Activated naive CD4-positive, alpha-beta T cell treated with anti-CD3 and anti-CD28 coated beads, Interleukin-2, amount 50 U/mL, for 72 hours (primary cell): ENCODE measurements at regions not wholly inside any gene's neighbourhood (a gene's known extent, or its start where the extent isn't known, plus 50 kb on each side); places are given as distances from the start of the nearest gene placed in this dataset.

Experiments used
- ATAC-seq, 2 donors: fragments of 150-1000 bp; cut with Tn5 transposase; 2 replicates each; pipeline ENCODE4 v1.10.0; 2021; ENCODE audit warnings: mild to moderate bottlenecking in 2 of 2, moderate library complexity in 2 of 2
- DNase-seq, 2 donors: peaks; one replicate each; pipeline ENCODE4 v3.0.0; 2021 to 2022; ENCODE audit warnings: low spot score in 2 of 2
- H3K27ac Mint-ChIP-seq, 2 donors: one replicate each; pipeline ENCODE4 v1.8.0; 2022; ENCODE audit warnings: mild to moderate bottlenecking in 2 of 2, mixed read lengths in 2 of 2
- H3K36me3 Mint-ChIP-seq, 2 donors: one replicate each; pipeline ENCODE4 v1.8.0; 2022; ENCODE audit warnings: mixed read lengths in 2 of 2
- H3K9me3 Mint-ChIP-seq, 2 donors: one replicate each; pipeline ENCODE4 v1.8.0; 2022; ENCODE audit warnings: mixed read lengths in 2 of 2

DNA sequence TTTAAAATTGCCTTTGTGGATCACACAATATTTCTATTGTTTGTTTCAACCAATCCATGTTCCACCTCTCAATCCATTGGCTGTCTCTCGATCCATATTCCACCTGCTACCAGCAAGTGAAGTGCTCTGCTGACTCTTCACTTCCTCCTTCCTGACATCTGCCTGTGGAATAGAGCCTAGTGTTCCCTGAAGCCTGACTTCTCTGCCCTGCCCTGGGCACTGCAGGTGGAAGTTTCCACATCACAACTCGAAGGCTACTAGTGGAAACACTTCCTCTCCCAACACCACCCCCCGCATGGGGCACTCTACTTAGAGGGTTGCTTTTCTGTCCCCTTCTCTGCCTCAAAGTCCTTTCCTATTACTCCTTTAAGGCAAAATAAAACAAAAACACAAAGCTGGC, 563.8 kb upstream of the IGFBP3 start:
- Mint-ChIP-seq H3K27ac (no peak overlapping the region), H3K9me3 (peaks cover 5 to 8% of the 10 kb centered on the region in 2 donors), H3K36me3 (no peaks in the 10 kb centered on the region)
- DNase-seq (no peak), ATAC-seq (no peak)

DNA sequence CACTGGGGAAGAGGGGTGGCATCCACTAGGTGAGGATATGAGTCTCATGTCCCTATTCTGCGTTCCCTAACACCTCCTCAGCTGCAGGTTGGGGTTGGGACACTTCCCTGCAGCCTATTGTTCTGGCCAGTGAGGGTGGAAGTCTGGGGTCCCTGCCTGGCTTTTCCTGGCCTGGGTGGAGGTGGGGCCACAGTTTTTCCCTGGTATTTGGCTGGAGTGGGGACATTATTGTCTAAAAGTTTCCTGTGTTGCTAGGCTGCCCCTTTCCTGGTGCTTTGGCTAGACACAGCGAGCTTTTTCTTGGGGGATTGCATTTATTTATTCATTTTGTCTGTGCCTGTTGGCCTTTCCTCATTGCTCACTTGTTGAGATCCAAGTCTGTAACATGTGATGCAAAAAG, 559.5 kb upstream of the IGFBP3 start:
- ATAC-seq = no peak
- DNase-seq = no peak
- Mint-ChIP-seq H3K36me3 (peaks cover 0 to 4% of the 10 kb centered on the region in 2 donors), H3K9me3 (peaks cover 11 to 14% of the 10 kb centered on the region in 2 donors), H3K27ac (no peak overlapping the region)

DNA sequence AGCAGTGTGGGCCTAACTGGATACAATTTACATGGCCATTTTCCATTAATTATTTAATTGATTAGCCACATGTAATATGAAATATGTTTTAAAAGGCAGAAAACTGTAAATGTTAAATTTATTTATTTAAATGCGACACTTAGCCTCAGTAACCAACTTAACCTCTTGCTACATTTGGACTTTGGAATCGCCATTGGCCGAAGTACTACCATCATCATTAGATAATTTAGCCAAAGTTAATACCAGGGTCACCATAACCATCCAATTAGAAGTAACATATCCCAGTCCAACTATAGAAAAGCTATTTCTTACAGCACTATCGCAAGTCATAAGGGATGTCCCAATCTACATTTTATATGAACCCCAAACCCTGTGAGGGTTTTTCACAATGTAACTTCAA, 558.6 kb upstream of the IGFBP3 start:
- DNase-seq (no peak), ATAC-seq (no peak)
- peaks cover 18 to 23% of the 10 kb centered on the region in 2 donors for H3K9me3 Mint-ChIP-seq
- H3K36me3 Mint-ChIP-seq = peaks cover 0 to 13% of the 10 kb centered on the region in 2 donors
- H3K27ac Mint-ChIP-seq = no peak overlapping the region

DNA sequence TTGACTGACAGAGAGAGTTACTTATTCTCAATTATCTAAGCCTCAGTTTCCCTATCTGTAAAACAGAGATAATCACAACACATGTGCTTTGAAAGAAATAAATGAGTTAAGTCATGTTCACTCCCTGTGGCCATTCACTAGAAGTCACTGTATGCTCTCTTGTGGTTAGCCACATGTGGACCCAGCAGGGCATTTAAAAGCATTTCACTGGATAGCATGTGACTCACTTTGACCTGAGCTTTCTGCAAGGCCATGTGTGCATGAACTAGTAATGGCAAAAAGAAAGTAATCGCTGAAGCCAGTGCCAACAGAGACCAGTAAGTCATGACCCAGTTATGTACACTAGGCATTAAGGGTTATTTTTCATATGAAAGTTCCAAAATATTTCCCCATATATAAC, 557.0 kb upstream of the IGFBP3 start:
- no peak for DNase-seq
- no peak overlapping the region for H3K27ac Mint-ChIP-seq
- H3K36me3 Mint-ChIP-seq = peaks cover 0 to 14% of the 10 kb centered on the region in 2 donors
- H3K9me3 Mint-ChIP-seq = peaks cover 18% of the 10 kb centered on the region in 2 donors
- no peak for ATAC-seq

DNA sequence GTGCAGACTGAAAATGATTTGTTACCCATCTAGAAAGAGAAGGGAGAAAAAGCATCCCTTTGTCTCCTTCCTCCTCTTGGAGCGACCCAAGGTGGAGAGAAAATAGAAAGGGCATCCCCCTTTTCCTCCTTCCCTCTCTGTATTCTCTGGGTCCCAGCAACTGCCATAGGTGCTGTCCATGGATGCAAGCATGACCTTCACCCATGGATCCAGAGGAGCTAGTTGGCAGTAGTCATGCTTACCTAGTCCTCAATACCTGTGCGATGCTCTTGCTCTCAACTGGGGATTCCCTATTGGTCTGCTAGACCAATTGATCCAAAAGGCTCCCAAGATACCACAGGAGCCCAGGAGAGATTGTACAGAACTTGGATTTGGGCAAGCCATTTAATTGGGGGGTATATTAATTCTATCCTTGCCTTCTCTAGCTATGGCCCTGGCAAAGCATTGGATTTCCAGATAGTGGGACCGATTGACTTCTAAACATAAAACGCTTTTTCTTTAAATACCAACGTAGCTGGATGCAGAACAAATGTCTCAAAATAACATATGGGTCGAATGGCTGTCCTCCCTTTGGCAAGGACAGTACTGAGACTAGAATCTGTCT, 547.8 kb upstream of the IGFBP3 start:
- DNase-seq (no peak), ATAC-seq (no peak)
- peaks cover 34 to 49% of the 10 kb centered on the region in 2 donors for H3K36me3 Mint-ChIP-seq
- peaks cover 39 to 49% of the 10 kb centered on the region in 2 donors for H3K9me3 Mint-ChIP-seq
- H3K27ac Mint-ChIP-seq = no peak overlapping the region

DNA sequence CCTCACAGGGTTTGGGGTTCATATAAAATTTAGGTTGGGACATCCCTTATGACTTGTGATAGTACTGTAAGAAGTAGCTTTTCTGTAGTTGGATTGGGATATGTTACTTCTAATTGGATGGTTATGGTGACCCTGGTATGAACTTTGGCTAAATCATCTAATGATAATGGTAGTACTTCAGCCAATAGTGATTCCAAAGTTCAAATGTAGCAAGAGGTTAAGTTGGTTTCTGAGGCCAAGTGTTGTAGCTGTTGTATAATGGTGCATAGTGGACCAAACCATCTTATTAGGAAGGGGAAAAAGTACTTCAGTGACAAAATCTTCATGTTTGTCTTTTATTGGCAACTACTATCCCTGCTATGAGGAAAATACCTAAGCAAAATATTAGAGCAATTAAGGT, 542.1 kb upstream of the IGFBP3 start:
- peaks cover 30% of the 10 kb centered on the region in 2 donors for H3K9me3 Mint-ChIP-seq
- no peak for ATAC-seq
- no peak for DNase-seq
- peaks cover 13 to 21% of the 10 kb centered on the region in 2 donors for H3K36me3 Mint-ChIP-seq
- H3K27ac Mint-ChIP-seq = no peak overlapping the region

DNA sequence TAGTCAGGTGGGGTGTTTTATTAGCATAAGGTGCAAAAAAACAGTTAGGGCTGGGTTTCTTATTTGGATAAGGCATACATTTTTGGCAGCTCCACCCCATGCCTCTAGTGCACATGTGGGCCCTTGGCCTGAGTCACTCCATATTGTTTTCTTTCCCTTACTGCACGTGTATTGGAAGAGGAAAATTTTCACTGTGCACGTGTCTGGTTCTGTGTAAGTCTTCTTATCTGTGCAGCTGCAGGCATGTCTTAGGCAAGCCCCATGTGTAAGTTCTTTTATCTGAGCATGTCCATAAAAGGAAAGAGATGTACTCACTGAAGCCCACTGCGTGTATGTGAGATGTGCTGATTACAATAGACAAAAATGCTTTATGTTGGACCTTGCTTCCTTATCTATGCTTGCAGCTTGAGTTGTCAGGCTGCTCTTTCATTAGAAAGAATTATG, 540.3 kb upstream of the IGFBP3 start:
- peaks cover 15 to 18% of the 10 kb centered on the region in 2 donors for H3K9me3 Mint-ChIP-seq
- ATAC-seq = no peak

DNA sequence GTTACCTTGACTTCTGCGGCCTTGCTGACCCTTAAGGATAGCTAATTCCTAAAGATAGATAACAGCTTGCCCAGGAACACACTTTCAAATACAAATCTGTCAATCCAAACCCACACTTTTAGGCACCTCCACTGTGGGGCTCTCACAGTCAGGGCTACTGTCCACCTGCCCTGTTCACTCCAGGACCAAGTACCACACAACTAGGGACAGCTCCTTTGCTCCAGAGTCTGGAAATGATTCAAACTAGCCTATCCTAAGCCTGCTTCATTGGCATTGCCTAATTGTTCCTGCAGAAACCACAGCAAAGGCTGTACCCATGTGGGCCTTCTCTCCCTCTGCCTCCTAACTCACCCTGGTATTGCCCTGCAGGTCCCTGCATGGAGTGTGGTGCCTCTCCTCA, 538.9 kb upstream of the IGFBP3 start:
- no peak for DNase-seq
- no peak for ATAC-seq
- Mint-ChIP-seq H3K9me3 (peaks cover 16 to 22% of the 10 kb centered on the region in 2 donors), H3K36me3 (no peaks in the 10 kb centered on the region), H3K27ac (no peak overlapping the region)

More for the DNA sequence above, 540.3 kb upstream of the IGFBP3 start:
- DNase-seq = no peak
- H3K27ac Mint-ChIP-seq = no peak overlapping the region
- H3K36me3 Mint-ChIP-seq = peaks cover 0 to 5% of the 10 kb centered on the region in 2 donors

DNA sequence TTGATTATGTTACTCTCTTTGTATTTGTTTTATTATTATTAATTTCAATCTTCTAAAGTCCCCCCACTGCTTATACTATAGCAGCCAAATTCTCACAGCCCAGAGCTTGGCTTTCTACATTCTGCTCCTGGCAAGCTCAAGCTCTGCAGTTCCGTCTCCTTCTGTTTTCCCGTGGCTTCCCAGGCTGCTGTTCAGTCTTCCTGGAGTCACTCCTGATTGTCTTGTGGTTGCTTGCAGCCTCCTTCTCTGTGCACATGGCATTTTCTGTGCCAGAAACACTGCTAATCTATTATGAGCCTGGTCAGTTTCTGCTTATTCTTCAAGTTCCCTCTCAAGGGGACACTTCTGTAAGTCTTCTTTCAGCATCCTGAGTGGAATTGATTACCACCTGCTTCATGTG, 533.7 kb upstream of the IGFBP3 start:
- ATAC-seq (no peak), DNase-seq (no peak)
- no peaks in the 10 kb centered on the region for H3K36me3 Mint-ChIP-seq
- no peak overlapping the region for H3K27ac Mint-ChIP-seq
- peaks cover 14 to 18% of the 10 kb centered on the region in 2 donors for H3K9me3 Mint-ChIP-seq

DNA sequence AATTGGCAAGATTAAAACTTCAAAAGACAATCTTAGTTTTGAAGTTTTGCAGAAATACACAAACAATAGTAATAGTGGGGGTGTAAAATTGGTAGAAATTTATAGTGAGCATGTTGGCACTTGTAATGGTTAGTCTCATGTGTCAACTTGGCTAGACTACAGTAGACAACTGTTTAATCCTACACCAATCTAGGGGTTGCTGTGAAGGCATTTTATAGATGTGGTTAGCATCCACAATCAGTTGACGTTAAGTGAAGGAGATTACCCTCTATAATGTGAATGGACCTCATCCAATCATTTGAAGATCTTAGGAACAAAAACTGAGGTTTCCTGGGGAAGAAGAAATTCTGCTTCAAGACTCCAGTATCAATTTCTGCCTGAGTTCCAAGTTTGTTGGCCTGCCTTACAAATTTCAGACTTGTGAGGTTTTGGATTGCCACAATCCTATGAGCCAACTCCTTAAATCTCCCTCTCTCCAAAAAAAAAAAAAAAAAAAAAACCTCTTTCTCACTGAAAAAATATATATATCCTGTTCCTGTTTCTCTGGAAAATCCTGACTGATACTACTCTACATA, 531.6 kb upstream of the IGFBP3 start:
- H3K9me3 Mint-ChIP-seq = peaks cover 17 to 22% of the 10 kb centered on the region in 2 donors
- ATAC-seq = no peak
- H3K27ac Mint-ChIP-seq = no peak overlapping the region
- DNase-seq = no peak
- no peaks in the 10 kb centered on the region for H3K36me3 Mint-ChIP-seq

DNA sequence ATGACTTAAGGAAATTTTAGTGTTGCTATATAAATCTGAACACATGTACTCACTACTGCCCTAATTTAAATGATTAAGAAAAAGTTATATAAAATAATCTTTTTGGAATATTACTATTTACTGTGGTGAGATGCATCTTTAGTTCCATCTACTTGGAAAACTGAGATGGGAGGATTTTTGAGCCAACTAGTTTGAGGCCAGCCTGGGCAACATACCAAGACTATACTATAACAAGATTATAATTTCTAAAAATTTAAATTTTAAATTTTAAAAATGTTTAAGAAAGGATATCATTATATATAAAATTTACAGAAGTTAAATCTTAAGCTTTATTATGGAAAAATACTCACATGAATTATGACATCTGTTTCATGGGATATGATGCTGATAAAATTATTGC, 530.8 kb upstream of the IGFBP3 start:
- Mint-ChIP-seq H3K9me3 (peaks cover 17 to 20% of the 10 kb centered on the region in 2 donors), H3K27ac (no peak overlapping the region), H3K36me3 (no peaks in the 10 kb centered on the region)
- ATAC-seq (no peak), DNase-seq (no peak)

DNA sequence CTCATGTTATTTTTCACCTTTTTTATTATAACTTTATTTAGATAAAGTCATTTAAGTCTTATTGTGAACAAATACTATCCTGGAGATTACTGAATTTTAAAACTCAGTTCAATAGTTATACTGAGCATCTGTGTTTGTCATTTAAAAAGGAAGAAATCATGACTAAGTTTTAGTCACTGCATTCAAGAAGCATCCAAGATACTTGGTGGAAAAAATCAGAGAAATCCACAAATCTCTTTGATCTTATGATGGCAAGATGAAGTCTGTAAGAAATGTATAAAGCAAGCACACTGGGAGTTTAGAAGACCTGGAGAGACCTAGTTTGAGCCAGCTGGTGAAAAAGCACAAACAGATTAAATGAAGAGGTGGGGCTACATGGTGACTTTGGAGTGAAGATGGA, 529.8 kb upstream of the IGFBP3 start:
- peaks cover 23 to 25% of the 10 kb centered on the region in 2 donors for H3K9me3 Mint-ChIP-seq
- ATAC-seq (no peak), DNase-seq (no peak)
- H3K36me3 Mint-ChIP-seq = no peaks in the 10 kb centered on the region
- no peak overlapping the region for H3K27ac Mint-ChIP-seq

DNA sequence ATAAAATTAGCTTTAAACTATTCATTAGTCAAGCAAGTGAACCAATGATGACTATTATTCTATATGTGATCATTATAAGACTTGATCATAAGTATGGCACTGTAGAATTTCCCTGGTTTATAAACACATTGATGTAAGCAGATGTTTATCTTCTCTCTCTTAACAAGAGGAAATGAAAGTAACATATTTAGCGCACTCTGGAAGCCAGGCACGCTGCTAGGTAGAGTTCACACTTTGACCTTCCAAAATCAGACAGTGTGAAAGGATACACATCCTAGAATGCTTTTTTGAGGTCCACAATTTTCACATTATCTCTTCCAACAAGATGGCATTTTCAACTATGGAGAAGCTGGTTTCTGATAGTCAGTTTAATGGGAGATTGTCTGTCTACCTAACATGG, 529.4 kb upstream of the IGFBP3 start:
- H3K27ac Mint-ChIP-seq = no peak overlapping the region

DNA sequence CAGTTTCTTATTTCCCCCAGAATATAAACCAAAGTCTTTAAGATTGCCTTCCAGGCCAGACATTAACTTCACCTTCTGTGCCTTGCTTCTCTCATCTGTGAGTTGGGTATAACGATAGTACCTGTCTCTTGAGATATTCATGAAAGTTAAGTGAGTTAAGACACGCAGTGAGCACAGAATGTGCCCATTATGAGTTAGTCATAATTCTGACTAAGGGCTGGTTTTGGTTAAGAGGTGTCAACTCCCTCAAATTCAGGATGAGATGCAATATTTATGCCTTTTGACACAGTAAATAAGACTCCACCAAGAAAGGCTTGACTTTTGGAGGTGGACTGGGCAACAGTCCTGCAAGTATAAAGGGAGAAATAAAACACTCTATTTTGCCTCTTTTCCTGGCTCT, 528.7 kb upstream of the IGFBP3 start:
- Mint-ChIP-seq H3K27ac (no peak overlapping the region), H3K36me3 (no peaks in the 10 kb centered on the region), H3K9me3 (peaks cover 22 to 24% of the 10 kb centered on the region in 2 donors)
- no peak for DNase-seq
- ATAC-seq = no peak

More for the DNA sequence above, 529.4 kb upstream of the IGFBP3 start:
- peaks cover 25 to 27% of the 10 kb centered on the region in 2 donors for H3K9me3 Mint-ChIP-seq
- ATAC-seq = no peak
- no peaks in the 10 kb centered on the region for H3K36me3 Mint-ChIP-seq
- no peak for DNase-seq

DNA sequence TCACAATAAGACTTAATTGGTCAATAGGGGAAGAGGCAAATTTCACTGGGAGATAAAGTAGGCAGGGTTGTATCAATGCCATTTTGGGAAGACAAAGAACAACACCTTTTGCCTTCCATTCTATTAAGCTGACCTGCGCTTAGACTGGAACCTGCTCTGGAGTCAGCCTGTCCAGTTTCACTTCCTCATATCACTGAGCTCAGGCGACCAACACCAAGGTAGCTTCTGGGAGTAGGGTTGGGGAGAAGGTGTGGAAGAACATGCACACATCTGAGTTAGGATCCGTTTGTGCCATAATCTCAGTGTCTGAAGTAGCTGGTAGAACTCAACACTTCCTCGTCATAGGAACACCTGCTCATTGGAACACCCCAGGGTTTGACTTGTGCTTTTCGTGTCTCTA, 527.4 kb upstream of the IGFBP3 start:
- peaks cover 25 to 31% of the 10 kb centered on the region in 2 donors for H3K9me3 Mint-ChIP-seq
- H3K36me3 Mint-ChIP-seq = no peaks in the 10 kb centered on the region
- ATAC-seq (no peak), DNase-seq (no peak)
- no peak overlapping the region for H3K27ac Mint-ChIP-seq

DNA sequence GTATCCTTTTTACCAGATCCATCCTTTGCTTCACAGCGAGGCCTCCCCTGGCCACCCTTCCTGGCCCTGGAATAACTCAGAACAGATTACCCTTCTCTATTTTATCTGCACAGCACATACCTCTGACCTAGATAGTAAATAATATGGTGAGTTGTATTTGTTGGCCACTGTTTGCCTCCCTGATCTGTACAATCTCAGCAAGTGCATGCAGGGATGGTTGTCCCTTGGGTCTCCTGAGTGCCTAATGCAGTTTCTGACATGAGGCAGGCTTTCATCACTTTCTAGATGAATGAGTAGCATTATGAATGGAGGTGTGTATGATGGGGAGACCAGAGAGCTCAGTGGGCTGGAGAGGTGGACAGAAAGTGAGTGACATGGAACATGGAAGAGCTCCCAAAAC, 525.1 kb upstream of the IGFBP3 start:
- no peak for DNase-seq
- ATAC-seq = no peak
- H3K36me3 Mint-ChIP-seq = peaks cover 0 to 4% of the 10 kb centered on the region in 2 donors
- H3K9me3 Mint-ChIP-seq = peaks cover 22 to 39% of the 10 kb centered on the region in 2 donors
- H3K27ac Mint-ChIP-seq = no peak overlapping the region

DNA sequence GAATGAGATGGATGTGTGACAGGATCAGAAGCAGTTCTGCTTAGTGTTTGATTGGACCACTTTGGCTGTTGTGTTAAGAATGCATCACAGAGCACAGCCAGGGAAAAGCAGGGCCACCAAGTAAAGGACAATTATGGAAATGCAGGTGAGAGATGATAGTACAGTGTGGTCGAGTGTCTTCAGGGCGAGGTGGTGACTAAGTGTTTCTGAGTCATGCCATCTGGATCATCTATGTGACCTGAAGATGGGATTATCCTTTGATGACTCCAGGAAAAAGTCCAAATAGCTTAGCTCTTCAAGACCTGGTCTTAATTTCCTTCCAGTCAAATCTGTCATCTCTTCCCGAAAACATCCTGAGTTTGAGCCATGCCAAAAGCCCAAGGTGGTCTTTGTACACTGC, 523.2 kb upstream of the IGFBP3 start:
- peaks cover 0 to 4% of the 10 kb centered on the region in 2 donors for H3K36me3 Mint-ChIP-seq
- no peak for ATAC-seq
- H3K27ac Mint-ChIP-seq = no peak overlapping the region
- peaks cover 19 to 38% of the 10 kb centered on the region in 2 donors for H3K9me3 Mint-ChIP-seq
- DNase-seq = no peak

DNA sequence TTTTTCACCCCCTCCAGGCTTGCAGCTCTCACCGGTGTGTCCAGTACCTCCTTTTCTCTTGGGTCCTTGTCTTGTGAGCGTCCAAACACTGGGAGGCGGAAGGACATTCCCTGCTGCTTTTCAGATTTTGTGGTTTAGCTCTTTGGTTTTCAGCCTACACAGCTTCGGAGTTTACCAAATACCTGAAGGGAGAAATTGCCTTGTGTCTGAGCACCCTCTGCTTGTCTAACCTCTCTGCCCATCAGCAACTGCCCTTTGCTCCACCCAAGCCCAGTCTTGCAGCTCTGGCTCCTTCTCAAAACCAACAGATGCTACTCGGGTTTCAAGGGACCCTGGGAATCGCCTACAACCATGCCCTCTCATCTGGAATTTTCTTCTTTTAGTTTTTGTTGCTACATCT, 519.1 kb upstream of the IGFBP3 start:
- DNase-seq (no peak), ATAC-seq (no peak)
- Mint-ChIP-seq H3K27ac (no peak overlapping the region), H3K9me3 (peaks cover 5 to 30% of the 10 kb centered on the region in 2 donors), H3K36me3 (peaks cover 0 to 4% of the 10 kb centered on the region in 2 donors)
